ENCODE measurements at regions not wholly inside any gene's neighbourhood (a gene's known extent, or its start where the extent isn't known, plus 50 kb on each side); places are given as distances from the start of the nearest gene placed in this dataset.

- TF ChIP-seq CTCF (IDR thresholded peaks at IDR 0.05) (no peak), EP300 (IDR thresholded peaks at IDR 0.05; ENCODE audit: borderline replicate concordance in 1 of 2, low read depth in 1 of 2, low read length in 1 of 2) (no peak), ZBTB33 (IDR thresholded peaks at IDR 0.05; ENCODE audit: borderline replicate concordance, low read depth) (no peak), MAX (IDR thresholded peaks at IDR 0.05; ENCODE audit: low read depth) (no peak), NRF1 (IDR thresholded peaks at IDR 0.05; ENCODE audit: low read depth, low read length) (no peak), EZH2phosphoT487 (IDR thresholded peaks at IDR 0.05; ENCODE audit: borderline replicate concordance, low read depth) (no peak), YY1 (IDR thresholded peaks at IDR 0.05; ENCODE audit: low read depth) (no peak), RAD21 (IDR thresholded peaks at IDR 0.05; ENCODE audit: low read length) (no peak), USF2 (IDR thresholded peaks at IDR 0.05; ENCODE audit: borderline replicate concordance, low read depth, low read length) (no peak), REST (IDR thresholded peaks at IDR 0.05; ENCODE audit: low read depth, low read length) (no peak), POLR2AphosphoS5 (IDR thresholded peaks at IDR 0.05; ENCODE audit: low read depth, low read length) (no peak), NFIC (IDR thresholded peaks at IDR 0.05; ENCODE audit: borderline replicate concordance) (no peak)
Measured at GRCh38 chr19:32146664-32147063, 198.7 kb upstream of the ZNF507 start.

Measured in SK-N-SH (cell line).